GM12873 (cell line): ENCODE measurements at regions not wholly inside any gene's neighbourhood (a gene's known extent, or its start where the extent isn't known, plus 50 kb on each side); places are given as distances from the start of the nearest gene placed in this dataset.

Source experiments
- CTCF ChIP-seq: IDR thresholded peaks from 2 replicates; pipeline ENCODE4 v1.5.1; 2012; ENCODE audit warnings: low read depth, mild to moderate bottlenecking, moderate library complexity, low read length, control low read depth; ENCODE audit not compliant: insufficient read depth; ENCODE audit errors: missing control alignments

GRCh38 chr2:151182396-151182795, 79.3 kb downstream of the RBM43 start:
- TF ChIP-seq CTCF: no peak

GRCh38 chr2:151181524-151181923, 80.1 kb downstream of the RBM43 start:
- TF ChIP-seq CTCF: no peak

- TF ChIP-seq CTCF: no peak
These were observed 81.5 kb downstream of the RBM43 start for GRCh38 chr2:151180123-151180522.

- no peak for TF ChIP-seq CTCF
These were observed 83.5 kb downstream of the RBM43 start for GRCh38 chr2:151178207-151178606.

- TF ChIP-seq CTCF: no peak
These were observed 83.9 kb downstream of the RBM43 start for GRCh38 chr2:151177756-151178155.

GRCh38 chr2:151176661-151177060, 85.0 kb downstream of the RBM43 start:
- TF ChIP-seq CTCF: no peak

- no peak for TF ChIP-seq CTCF
These were observed 85.8 kb downstream of the RBM43 start for GRCh38 chr2:151175864-151176263.
